MCF 10A (cell line): ENCODE measurements at regions not wholly inside any gene's neighbourhood (a gene's known extent, or its start where the extent isn't known, plus 50 kb on each side); places are given as distances from the start of the nearest gene placed in this dataset.

Experiments used
- BruUV-seq: library from RNA; stranded (reverse); fragments of 400-500 nt; replicated peaks from 2 replicates; lab custom pipeline; 2021; lab: Mats Ljungman, UMichigan
- CTCF ChIA-PET: fragments of 300-600 bp; sonication (Branson Sonifier 250); formaldehyde crosslinking; extraction: SDS; loops from one replicate; lab custom pipeline; 2021; ENCODE audit warnings: antibody characterized with exemption, inconsistent platforms; lab: Yijun Ruan, JAX
- POLR2A ChIA-PET: fragments of 300-600, 350-650 bp; sonication (Branson Sonifier 250); formaldehyde crosslinking; extraction: SDS; loops from one replicate; lab custom pipeline; 2020; ENCODE audit warnings: antibody characterized with exemption, inconsistent platforms; lab: Yijun Ruan, JAX
- DNase-seq: peaks from one replicate; pipeline ENCODE4 v3.0.0-alpha.2; 2018; ENCODE audit not compliant: unreplicated experiment
- H3K27ac Mint-ChIP-seq: one replicate; pipeline ENCODE4 v1.8.0; 2022; ENCODE audit warnings: mild to moderate bottlenecking, low read depth, mixed read lengths; ENCODE audit not compliant: unreplicated experiment
- H3K27me3 Mint-ChIP-seq: one replicate; pipeline ENCODE4 v1.8.0; 2022; ENCODE audit warnings: mixed read lengths; ENCODE audit not compliant: insufficient read depth, unreplicated experiment
- H3K36me3 Mint-ChIP-seq: one replicate; pipeline ENCODE4 v1.8.0; 2022; ENCODE audit warnings: mild to moderate bottlenecking, moderate library complexity, mixed read lengths; ENCODE audit not compliant: insufficient read depth, unreplicated experiment
- H3K4me1 Mint-ChIP-seq: one replicate; pipeline ENCODE4 v1.8.0; 2022; ENCODE audit warnings: mixed read lengths; ENCODE audit not compliant: insufficient read depth, unreplicated experiment
- H3K4me3 Mint-ChIP-seq: one replicate; pipeline ENCODE4 v1.8.0; 2022; ENCODE audit warnings: mild to moderate bottlenecking, moderate library complexity, mixed read lengths; ENCODE audit not compliant: unreplicated experiment
- H3K9me3 Mint-ChIP-seq: one replicate; pipeline ENCODE4 v1.8.0; 2022; ENCODE audit warnings: mixed read lengths; ENCODE audit not compliant: unreplicated experiment
- intact Hi-C: fragments of 100-400 bp; cut with micrococcal nuclease; formaldehyde crosslinking; loops from 2 replicates; pipeline ENCODE4 v1.14.1; 2022
- TF ChIP-seq, protein P1 (sequence below): fragments of 200-600 bp; IDR thresholded peaks from one replicate; pipeline ENCODE4 v1.8.0; 2022; ENCODE audit warnings: antibody characterized with exemption, mild to moderate bottlenecking; ENCODE audit not compliant: unreplicated experiment

DNA sequence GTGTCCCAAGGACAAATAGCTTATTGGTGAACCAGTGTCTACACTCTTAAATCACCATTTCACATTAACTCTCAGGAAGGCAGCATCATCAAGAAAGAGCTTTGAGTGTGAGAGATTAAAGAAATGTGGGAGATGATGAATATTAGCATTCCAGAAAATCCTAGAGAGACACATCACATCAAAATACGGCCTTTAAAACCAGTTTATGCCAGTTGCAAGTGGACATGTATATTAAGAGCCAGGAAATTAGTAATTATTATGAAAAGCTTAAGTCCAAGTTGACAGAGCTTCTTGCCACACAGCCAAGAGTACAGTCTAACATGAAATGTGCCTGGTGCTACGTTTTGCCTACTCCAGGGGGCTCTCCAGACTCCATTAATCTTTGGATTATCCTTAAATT lies 503.0 kb upstream of the BOD1L1 start:
- Mint-ChIP-seq H3K9me3 (no peaks in the 10 kb centered on the region), H3K36me3 (no peaks in the 10 kb centered on the region), H3K27ac (no peak overlapping the region), H3K27me3 (no peaks in the 10 kb centered on the region), H3K4me3 (no peak overlapping the region), H3K4me1 (no peaks in the 10 kb centered on the region)
- ChIA-PET POLR2A (no interaction called here), CTCF (interaction anchor here (0.9 kb wide), 2 partner anchors 13 to 476 kb away, joined by 3 to 4 read pairs; no protein-coding TSS in a partner anchor)
- DNase-seq = no peak
- TF ChIP-seq, protein P1, sequence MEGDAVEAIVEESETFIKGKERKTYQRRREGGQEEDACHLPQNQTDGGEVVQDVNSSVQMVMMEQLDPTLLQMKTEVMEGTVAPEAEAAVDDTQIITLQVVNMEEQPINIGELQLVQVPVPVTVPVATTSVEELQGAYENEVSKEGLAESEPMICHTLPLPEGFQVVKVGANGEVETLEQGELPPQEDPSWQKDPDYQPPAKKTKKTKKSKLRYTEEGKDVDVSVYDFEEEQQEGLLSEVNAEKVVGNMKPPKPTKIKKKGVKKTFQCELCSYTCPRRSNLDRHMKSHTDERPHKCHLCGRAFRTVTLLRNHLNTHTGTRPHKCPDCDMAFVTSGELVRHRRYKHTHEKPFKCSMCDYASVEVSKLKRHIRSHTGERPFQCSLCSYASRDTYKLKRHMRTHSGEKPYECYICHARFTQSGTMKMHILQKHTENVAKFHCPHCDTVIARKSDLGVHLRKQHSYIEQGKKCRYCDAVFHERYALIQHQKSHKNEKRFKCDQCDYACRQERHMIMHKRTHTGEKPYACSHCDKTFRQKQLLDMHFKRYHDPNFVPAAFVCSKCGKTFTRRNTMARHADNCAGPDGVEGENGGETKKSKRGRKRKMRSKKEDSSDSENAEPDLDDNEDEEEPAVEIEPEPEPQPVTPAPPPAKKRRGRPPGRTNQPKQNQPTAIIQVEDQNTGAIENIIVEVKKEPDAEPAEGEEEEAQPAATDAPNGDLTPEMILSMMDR = no peak
- intact Hi-C loops = no loop called here
- no TSS peak for BruUV-seq

DNA sequence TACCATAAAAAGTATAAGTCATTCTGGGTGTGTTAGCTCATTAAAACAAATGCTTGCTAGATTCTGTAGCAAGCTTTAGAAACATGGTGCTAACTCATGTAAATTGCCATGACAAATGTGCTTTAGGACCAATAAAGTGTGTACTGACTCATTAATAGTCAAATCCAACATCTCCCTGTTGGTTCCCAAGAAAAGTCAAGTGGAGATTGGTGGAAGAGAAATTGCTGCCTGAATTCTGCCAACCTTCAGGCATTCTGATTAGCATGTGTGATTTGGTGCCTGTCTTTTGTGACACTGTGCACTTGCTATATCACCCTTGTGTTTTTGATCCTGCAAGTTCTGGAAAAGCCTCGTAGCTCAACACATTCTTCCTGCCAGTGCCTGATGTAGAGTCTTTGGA lies 503.8 kb upstream of the BOD1L1 start:
- intact Hi-C loops = no loop called here
- Mint-ChIP-seq H3K9me3 (no peaks in the 10 kb centered on the region), H3K4me1 (no peaks in the 10 kb centered on the region), H3K27ac (no peak overlapping the region), H3K36me3 (no peaks in the 10 kb centered on the region), H3K4me3 (no peak overlapping the region), H3K27me3 (no peaks in the 10 kb centered on the region)
- POLR2A ChIA-PET = no interaction called here
- CTCF ChIA-PET = interaction anchor here (0.9 kb wide), 1 partner anchor 12 kb away, joined by 3 read pairs; no protein-coding TSS in a partner anchor
- DNase-seq = no peak
- TF ChIP-seq, protein P1 = no peak
- no TSS peak for BruUV-seq

DNA sequence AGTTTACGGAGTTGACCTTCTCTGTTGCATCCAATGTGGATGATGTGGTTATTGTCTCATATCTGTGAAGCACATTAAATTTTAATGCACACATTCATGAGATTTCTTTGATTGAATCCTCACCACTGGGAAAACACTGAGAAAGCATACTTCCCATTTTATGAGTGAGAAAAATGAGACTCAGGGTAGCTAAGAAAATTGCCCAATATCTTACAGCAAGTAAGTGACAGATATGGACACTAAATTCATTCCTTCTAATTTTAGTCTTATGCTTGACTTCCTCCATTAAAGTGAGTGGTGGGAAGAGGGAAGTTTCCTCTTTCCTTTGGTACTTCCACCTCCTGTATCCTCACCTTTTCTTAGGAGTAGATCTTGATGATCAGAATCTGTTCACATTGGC lies 504.8 kb upstream of the BOD1L1 start:
- no TSS peak for BruUV-seq
- Mint-ChIP-seq H3K27me3 (no peaks in the 10 kb centered on the region), H3K36me3 (no peaks in the 10 kb centered on the region), H3K4me3 (no peak overlapping the region), H3K9me3 (no peaks in the 10 kb centered on the region), H3K4me1 (no peaks in the 10 kb centered on the region), H3K27ac (no peak overlapping the region)
- TF ChIP-seq, protein P1 = no peak
- ChIA-PET POLR2A (no interaction called here), CTCF (no interaction called here)
- intact Hi-C loops = no loop called here
- no peak for DNase-seq

DNA sequence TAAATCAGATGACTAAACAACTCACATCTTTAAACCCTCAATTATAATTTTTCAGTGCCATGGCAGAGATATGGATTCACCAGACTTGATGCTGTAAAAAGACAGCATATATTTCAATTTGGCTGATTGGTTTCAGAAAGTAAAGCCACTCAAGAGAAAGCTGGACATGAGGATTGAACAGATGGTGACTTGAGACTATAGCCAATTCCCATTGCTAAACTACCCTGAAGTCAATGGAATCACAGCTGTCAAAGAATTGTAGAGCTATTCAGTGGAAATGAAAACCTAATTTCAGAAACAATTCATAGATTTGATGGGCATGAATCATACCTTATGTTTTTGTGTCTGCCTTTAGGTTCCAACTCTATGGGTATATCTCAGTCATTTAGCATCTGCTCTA lies 510.6 kb upstream of the BOD1L1 start:
- Mint-ChIP-seq H3K27ac (no peak overlapping the region), H3K27me3 (no peaks in the 10 kb centered on the region), H3K4me3 (no peak overlapping the region), H3K36me3 (peaks cover 6% of the 10 kb centered on the region), H3K4me1 (no peaks in the 10 kb centered on the region), H3K9me3 (no peaks in the 10 kb centered on the region)
- POLR2A ChIA-PET = no interaction called here
- TF ChIP-seq, protein P1 = no peak
- intact Hi-C loops = no loop called here
- CTCF ChIA-PET = interaction anchor here (0.7 kb wide), 1 partner anchor 67 kb away, joined by 3 read pairs; no protein-coding TSS in a partner anchor
- no peak for DNase-seq
- BruUV-seq = no TSS peak
